ENCODE measurements at regions not wholly inside any gene's neighbourhood (a gene's known extent, or its start where the extent isn't known, plus 50 kb on each side); places are given as distances from the start of the nearest gene placed in this dataset.
A peak's percentile ranks its signal among the peaks of the same experiment; 100 is the strongest.

DNA sequence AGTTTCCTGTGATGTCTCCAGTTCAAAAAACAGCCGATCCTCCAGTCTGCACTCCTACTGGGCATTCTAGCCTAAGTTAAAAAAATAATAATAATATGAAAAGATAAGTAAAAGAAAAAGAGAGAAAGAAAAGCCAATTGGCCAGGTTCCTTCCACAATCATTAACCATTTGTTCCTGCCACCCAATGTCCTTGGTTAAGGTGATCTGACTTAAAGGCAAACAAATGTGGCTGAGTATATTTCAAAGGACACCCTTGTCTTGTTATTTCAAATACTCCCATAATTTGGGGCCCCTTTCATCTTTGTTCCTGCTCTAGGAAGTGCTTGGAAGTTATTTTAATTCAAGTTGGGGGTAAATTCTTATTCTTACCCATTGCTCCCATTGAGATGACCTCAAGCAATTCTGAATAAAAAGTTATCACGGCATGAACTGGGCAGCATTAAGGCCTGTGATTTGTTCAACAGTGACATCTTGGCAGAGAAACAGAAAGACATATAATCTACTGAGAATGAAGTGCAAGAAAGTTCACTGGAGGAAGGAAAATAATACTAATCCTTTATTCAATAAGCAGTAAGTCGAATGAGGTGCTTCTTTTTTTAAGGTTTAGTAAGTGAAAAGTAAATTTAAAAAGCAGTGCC lies 1054.5 kb upstream of the FANCL start:
- no peaks in the 10 kb centered on the region for H3K9me3 ChIP-seq (ENCODE audit: insufficient read depth, low read depth)
- no peaks in the 10 kb centered on the region for H3K9me2 ChIP-seq (ENCODE audit: insufficient read depth)
- CTCF ChIA-PET = no interaction called here
- no peak for DNase-seq
- no peak overlapping the region for H3K4me3 ChIP-seq
- H3K27me3 ChIP-seq (ENCODE audit: insufficient read depth, low read depth) = no peaks in the 10 kb centered on the region
- no peak overlapping the region for H2AFZ ChIP-seq
- BruUV-seq (replicated peaks) = no TSS peak
- intact Hi-C loops (cut with micrococcal nuclease; ENCODE audit: unreplicated experiment) = no loop called here
- H3K79me2 ChIP-seq (ENCODE audit: low read depth) = no peaks in the 10 kb centered on the region
- no peaks in the 10 kb centered on the region for H4K20me1 ChIP-seq (ENCODE audit: insufficient read depth)
- POLR2A ChIA-PET (ENCODE audit: unreplicated experiment) = no interaction called here
- no peak overlapping the region for H3K4me2 ChIP-seq
- H3F3A ChIP-seq (ENCODE audit: insufficient read depth, low read depth) = no peaks in the 10 kb centered on the region
- no peaks in the 10 kb centered on the region for H3K36me3 ChIP-seq (ENCODE audit: low read depth)
- H3K27ac ChIP-seq = no peak overlapping the region
- H3K4me1 ChIP-seq (replicated peaks; ENCODE audit: insufficient read depth) = no peaks in the 10 kb centered on the region
- TF ChIP-seq, protein P1, sequence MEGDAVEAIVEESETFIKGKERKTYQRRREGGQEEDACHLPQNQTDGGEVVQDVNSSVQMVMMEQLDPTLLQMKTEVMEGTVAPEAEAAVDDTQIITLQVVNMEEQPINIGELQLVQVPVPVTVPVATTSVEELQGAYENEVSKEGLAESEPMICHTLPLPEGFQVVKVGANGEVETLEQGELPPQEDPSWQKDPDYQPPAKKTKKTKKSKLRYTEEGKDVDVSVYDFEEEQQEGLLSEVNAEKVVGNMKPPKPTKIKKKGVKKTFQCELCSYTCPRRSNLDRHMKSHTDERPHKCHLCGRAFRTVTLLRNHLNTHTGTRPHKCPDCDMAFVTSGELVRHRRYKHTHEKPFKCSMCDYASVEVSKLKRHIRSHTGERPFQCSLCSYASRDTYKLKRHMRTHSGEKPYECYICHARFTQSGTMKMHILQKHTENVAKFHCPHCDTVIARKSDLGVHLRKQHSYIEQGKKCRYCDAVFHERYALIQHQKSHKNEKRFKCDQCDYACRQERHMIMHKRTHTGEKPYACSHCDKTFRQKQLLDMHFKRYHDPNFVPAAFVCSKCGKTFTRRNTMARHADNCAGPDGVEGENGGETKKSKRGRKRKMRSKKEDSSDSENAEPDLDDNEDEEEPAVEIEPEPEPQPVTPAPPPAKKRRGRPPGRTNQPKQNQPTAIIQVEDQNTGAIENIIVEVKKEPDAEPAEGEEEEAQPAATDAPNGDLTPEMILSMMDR (conservative IDR thresholded peaks at IDR 0.05) = no peak
- no peak for TF ChIP-seq EZH2 (IDR thresholded peaks at IDR 0.05; ENCODE audit: low read depth)

DNA sequence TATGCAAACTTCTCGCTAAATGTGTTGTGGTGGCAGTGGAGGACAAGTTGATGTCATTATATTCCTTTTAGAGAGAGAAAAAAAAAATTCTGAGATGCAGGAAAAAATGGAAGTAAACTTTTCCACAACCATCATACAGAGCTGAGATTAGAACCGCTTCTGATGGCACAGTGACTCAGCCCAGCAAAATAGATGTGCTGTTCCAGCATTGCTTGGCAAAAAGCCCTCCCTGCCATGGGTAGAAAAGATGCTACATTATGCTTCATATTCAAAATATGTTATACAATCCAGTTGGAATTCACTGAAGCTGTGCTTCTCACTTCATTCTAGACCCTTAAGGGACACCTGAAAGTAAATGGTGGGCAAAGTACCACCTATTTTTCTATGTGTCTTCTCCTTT lies 1047.6 kb upstream of the FANCL start:
- H3K27ac ChIP-seq = no peak overlapping the region
- intact Hi-C loops (cut with micrococcal nuclease; ENCODE audit: unreplicated experiment) = no loop called here
- H3K4me2 ChIP-seq = no peak overlapping the region
- DNase-seq = no peak
- H2AFZ ChIP-seq = no peak overlapping the region
- H3K79me2 ChIP-seq (ENCODE audit: low read depth) = no peaks in the 10 kb centered on the region
- ChIA-PET POLR2A (ENCODE audit: unreplicated experiment) (no interaction called here), CTCF (no interaction called here)
- TF ChIP-seq, protein P1 (conservative IDR thresholded peaks at IDR 0.05) = no peak
- no peak for TF ChIP-seq EZH2 (IDR thresholded peaks at IDR 0.05; ENCODE audit: low read depth)
- H3K9me3 ChIP-seq (ENCODE audit: insufficient read depth, low read depth) = no peaks in the 10 kb centered on the region
- H3K36me3 ChIP-seq (ENCODE audit: low read depth) = no peaks in the 10 kb centered on the region
- no TSS peak for BruUV-seq (replicated peaks)
- no peaks in the 10 kb centered on the region for H3K9me2 ChIP-seq (ENCODE audit: insufficient read depth)
- H3K27me3 ChIP-seq (ENCODE audit: insufficient read depth, low read depth) = no peaks in the 10 kb centered on the region
- H3K4me3 ChIP-seq = no peak overlapping the region
- H4K20me1 ChIP-seq (ENCODE audit: insufficient read depth) = no peaks in the 10 kb centered on the region
- no peaks in the 10 kb centered on the region for H3F3A ChIP-seq (ENCODE audit: insufficient read depth, low read depth)
- no peaks in the 10 kb centered on the region for H3K4me1 ChIP-seq (replicated peaks; ENCODE audit: insufficient read depth)

DNA sequence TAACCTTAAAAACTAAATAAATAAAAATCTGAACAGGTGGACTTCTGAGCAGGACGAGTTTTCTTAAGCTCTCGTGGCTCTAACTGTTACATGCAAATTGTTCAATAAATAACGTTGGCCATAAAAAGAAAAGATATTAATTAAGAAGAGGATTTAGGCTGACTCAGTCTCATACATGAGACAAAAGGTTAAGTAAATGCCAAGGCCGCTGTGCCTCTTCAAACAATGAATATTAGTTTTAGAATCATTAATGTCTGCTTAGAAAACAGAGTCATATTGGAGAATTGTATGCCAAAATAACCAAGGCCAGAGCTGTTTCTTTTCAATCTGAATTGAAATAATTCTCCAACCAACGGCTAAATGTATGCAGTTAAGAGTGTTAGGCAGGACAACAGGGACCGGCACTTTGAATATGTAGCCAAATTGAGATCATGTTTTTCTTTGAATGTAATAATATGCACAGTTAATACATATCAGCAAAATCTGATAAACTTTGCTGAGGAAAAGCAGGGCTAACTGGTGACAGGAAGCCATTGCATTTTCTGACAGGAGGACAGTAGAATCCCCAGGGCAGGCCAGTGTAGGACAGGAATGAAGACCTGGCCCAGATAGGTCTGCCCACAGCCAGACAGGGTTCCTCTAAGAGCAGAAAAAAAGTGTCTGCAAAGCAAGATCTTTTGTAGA lies 1041.4 kb upstream of the FANCL start:
- H3K27me3 ChIP-seq (ENCODE audit: insufficient read depth, low read depth) = no peaks in the 10 kb centered on the region
- CTCF ChIA-PET = no interaction called here

More for the DNA sequence above, 1041.4 kb upstream of the FANCL start:
- POLR2A ChIA-PET (ENCODE audit: unreplicated experiment) = no interaction called here
- Histone ChIP-seq H3K36me3 (ENCODE audit: low read depth) (no peaks in the 10 kb centered on the region), H3K9me3 (ENCODE audit: insufficient read depth, low read depth) (no peaks in the 10 kb centered on the region), H3K4me3 (no peak overlapping the region), H3F3A (ENCODE audit: insufficient read depth, low read depth) (no peaks in the 10 kb centered on the region), H4K20me1 (ENCODE audit: insufficient read depth) (no peaks in the 10 kb centered on the region), H3K27ac (no peak overlapping the region), H3K4me2 (no peak overlapping the region), H3K4me1 (replicated peaks; ENCODE audit: insufficient read depth) (no peaks in the 10 kb centered on the region), H3K9me2 (ENCODE audit: insufficient read depth) (no peaks in the 10 kb centered on the region), H2AFZ (0 out of 2 replicates have a peak overlapping the region, but pooled peaks have one; percentile 56), H3K79me2 (ENCODE audit: low read depth) (no peaks in the 10 kb centered on the region)
- DNase-seq = no peak
- TF ChIP-seq EZH2 (IDR thresholded peaks at IDR 0.05; ENCODE audit: low read depth) = no peak
- TF ChIP-seq, protein P1 (conservative IDR thresholded peaks at IDR 0.05) = no peak
- intact Hi-C loops (cut with micrococcal nuclease; ENCODE audit: unreplicated experiment) = no loop called here
- BruUV-seq (replicated peaks) = no TSS peak

Data from PC-9 (cell line).